ES-I3 (cell line): ENCODE measurements at regions not wholly inside any gene's neighbourhood (a gene's known extent, or its start where the extent isn't known, plus 50 kb on each side); places are given as distances from the start of the nearest gene placed in this dataset.
"Not testable (repeated sequence)": the region's sequence is repeated elsewhere in the genome, so short reads cannot be mapped to it uniquely, and the experiment has no call there.

Experiments used
- H3K36me3 ChIP-seq: 2 replicates; pipeline ENCODE4 v1.6.1; 2013; ENCODE audit warnings: mild to moderate bottlenecking, low read length, control low read depth, moderate library complexity; ENCODE audit not compliant: insufficient read depth
- H3K4me1 ChIP-seq: 2 replicates; pipeline ENCODE4 v1.6.1; 2013; ENCODE audit warnings: mild to moderate bottlenecking, control low read depth, low read length; ENCODE audit not compliant: insufficient read depth
- H3K9ac ChIP-seq: 2 replicates; pipeline ENCODE4 v1.6.1; 2013; ENCODE audit warnings: low read depth, mild to moderate bottlenecking, low read length, moderate library complexity
- H3K9me3 ChIP-seq: 2 replicates; pipeline ENCODE4 v1.6.1; 2013; ENCODE audit warnings: mild to moderate bottlenecking, low read length, moderate library complexity; ENCODE audit not compliant: control insufficient read depth, insufficient read depth

GRCh38 chr2:21790311-21790710 lies 666.5 kb downstream of the TDRD15 start:
- not testable (repeated sequence) for H3K9ac ChIP-seq, H3K9me3 ChIP-seq, H3K36me3 ChIP-seq, H3K4me1 ChIP-seq

- no peaks in the 10 kb centered on the region for H3K36me3 ChIP-seq
- no peaks in the 10 kb centered on the region for H3K9me3 ChIP-seq
- no peak overlapping the region for H3K9ac ChIP-seq
- no peaks in the 10 kb centered on the region for H3K4me1 ChIP-seq
Observed at GRCh38 chr2:21792571-21792970, 668.8 kb downstream of the TDRD15 start.

DNA sequence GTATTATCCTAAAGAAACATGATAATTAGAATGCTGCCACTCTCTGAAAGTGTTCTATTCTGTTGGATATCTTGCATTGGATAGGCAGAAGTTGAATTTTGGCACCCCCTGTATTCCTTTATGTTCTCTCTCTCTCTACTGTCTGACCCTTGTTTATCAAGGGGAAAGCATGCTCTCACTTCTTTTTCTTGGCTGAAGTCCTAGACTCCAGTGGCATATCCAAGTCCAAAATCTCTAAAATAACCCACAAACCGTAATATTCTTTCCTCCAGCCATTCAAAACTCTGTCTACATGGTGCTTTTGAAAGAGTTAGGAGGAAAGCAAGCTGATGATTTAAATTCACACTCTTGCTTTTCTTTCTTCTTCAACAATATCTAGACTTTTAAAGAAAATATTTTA lies 669.7 kb downstream of the TDRD15 start:
- no peaks in the 10 kb centered on the region for H3K4me1 ChIP-seq
- H3K36me3 ChIP-seq = no peaks in the 10 kb centered on the region
- H3K9me3 ChIP-seq = no peaks in the 10 kb centered on the region
- H3K9ac ChIP-seq = no peak overlapping the region

DNA sequence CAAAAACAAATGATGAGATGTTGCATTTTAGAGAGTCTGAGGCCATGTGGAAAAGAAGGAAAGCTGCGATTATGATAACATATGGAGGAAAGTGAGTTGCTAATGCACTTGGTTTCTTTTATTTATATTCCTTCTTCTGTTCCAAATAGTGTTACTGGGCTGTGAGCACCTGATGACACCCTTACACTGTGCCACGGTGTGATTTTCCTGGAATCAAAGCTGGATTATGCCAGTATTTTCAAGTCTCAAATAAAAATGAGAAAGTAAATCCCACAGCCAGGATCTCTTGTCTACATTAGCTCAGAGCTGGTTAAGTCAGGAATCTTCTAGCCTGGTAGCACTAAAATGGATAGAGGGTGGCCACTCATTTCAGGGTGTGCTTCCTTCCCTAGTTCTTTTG lies 670.8 kb downstream of the TDRD15 start:
- Histone ChIP-seq H3K36me3 (no peaks in the 10 kb centered on the region), H3K4me1 (no peaks in the 10 kb centered on the region), H3K9ac (no peak overlapping the region), H3K9me3 (no peaks in the 10 kb centered on the region)

- no peak overlapping the region for H3K9ac ChIP-seq
- H3K4me1 ChIP-seq = no peaks in the 10 kb centered on the region
- no peaks in the 10 kb centered on the region for H3K36me3 ChIP-seq
- no peaks in the 10 kb centered on the region for H3K9me3 ChIP-seq
Observed at GRCh38 chr2:21800356-21800755, 676.6 kb downstream of the TDRD15 start.

DNA sequence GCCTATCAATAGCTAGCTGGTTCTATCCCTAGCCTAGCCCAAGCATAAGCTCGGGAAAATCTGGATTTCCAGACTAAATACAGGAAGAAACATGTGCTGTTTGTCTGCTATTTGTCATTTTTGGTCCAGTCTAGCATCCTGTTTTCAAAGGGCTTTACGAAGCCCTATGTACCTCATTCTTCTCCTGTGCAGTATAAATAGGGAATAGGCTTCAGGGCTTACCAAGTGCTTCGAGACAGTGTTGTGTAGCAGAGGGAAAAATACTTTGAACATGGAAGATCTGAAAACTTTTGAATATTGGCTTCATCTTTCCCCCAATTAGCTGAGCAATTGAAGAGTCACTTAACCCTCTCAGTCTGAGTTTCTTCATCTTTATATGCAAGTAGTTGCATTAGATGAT lies 679.8 kb downstream of the TDRD15 start:
- no peaks in the 10 kb centered on the region for H3K9me3 ChIP-seq
- no peaks in the 10 kb centered on the region for H3K36me3 ChIP-seq
- H3K4me1 ChIP-seq = no peaks in the 10 kb centered on the region
- H3K9ac ChIP-seq = no peak overlapping the region

DNA sequence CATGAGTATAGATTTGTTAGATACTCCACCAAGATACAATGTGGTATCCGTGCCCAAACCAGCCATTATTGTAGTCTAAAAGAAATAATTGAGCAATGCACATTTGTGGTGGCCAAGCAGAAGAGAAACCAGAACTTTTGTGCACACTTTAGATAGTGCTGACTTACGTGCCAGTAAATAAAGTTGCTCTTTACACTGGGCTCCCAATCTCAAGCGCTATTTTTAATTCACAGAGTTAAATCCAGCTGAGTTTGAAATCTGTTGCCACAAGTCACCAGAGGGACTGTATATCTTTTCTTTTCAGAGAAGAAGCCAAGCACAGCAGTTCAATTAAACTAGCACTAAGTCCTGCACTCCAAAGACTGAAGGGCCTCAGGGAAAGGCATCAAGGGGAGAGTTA lies 680.4 kb downstream of the TDRD15 start:
- no peak overlapping the region for H3K9ac ChIP-seq
- no peaks in the 10 kb centered on the region for H3K9me3 ChIP-seq
- no peaks in the 10 kb centered on the region for H3K4me1 ChIP-seq
- H3K36me3 ChIP-seq = no peaks in the 10 kb centered on the region

DNA sequence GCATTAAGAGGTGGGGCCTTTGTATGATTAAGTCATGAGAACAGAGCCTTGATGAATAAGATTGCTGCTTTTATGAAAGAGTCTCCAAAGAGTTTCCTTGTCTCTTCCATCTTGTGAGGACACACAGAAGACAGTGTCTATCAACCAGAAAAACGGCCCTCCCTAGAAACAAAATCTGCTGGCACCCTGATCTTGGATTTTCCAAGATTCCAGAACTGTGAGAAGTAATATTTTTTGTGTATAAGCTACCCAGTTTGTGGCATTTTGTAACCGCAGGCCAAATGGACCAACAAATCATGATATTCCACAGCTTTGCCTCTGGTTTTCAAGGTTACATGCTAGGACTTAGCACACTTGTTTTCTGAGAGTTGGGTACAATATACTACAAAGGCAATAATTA lies 687.8 kb downstream of the TDRD15 start:
- Histone ChIP-seq H3K9me3 (no peaks in the 10 kb centered on the region), H3K9ac (no peak overlapping the region), H3K36me3 (no peaks in the 10 kb centered on the region), H3K4me1 (no peaks in the 10 kb centered on the region)

GRCh38 chr2:21812766-21813165 lies 689.0 kb downstream of the TDRD15 start:
- Histone ChIP-seq H3K36me3 (no peaks in the 10 kb centered on the region), H3K4me1 (no peaks in the 10 kb centered on the region), H3K9ac (no peak overlapping the region)

DNA sequence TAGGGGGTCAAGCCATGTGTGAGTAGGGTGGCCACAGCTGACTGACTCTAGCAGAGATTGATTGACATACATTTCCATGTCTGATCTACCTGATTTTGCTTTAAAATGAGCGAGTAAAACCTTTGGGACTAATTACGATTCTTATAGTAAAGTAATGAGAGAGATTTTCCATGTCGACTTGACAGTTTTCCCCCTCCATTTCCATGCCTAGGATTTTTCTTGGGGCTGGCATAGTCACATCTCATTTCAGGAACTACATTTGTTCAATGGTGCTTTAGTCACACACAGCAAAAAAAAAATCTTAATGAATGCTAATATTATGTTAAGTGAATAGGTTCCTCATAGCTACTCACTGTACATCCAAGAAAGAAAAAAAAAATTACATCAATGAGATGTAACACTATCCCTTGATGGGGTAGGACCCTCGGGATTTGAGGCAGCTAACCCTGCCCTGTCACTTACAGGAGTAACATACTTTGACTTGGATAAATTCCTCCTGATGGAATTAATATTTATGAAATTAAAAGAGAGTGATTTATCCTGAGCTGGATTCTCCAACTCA lies 690.9 kb downstream of the TDRD15 start:
- H3K36me3 ChIP-seq = no peaks in the 10 kb centered on the region; the same call in 1 of the 2 replicates
- H3K9me3 ChIP-seq = no peaks in the 10 kb centered on the region
- no peak overlapping the region for H3K9ac ChIP-seq
- H3K4me1 ChIP-seq = 0 out of 2 replicates have a peak, but pooled peaks cover 7% of the 10 kb centered on the region

More at GRCh38 chr2:21812766-21813165, 689.0 kb downstream of the TDRD15 start:
- no peaks in the 10 kb centered on the region for H3K9me3 ChIP-seq

GRCh38 chr2:21818212-21818795 lies 694.5 kb downstream of the TDRD15 start:
- no peak overlapping the region for H3K9ac ChIP-seq
- no peaks in the 10 kb centered on the region for H3K9me3 ChIP-seq
- H3K36me3 ChIP-seq = no peaks in the 10 kb centered on the region; the same call in 1 of the 2 replicates
- peaks cover 18% of the 10 kb centered on the region; the same call in 1 of the 2 replicates for H3K4me1 ChIP-seq

- no peak overlapping the region for H3K9ac ChIP-seq
- H3K9me3 ChIP-seq = no peaks in the 10 kb centered on the region
- peaks cover 18% of the 10 kb centered on the region; the same call in 1 of the 2 replicates for H3K4me1 ChIP-seq
- H3K36me3 ChIP-seq = no peaks in the 10 kb centered on the region; the same call in 1 of the 2 replicates
Observed at GRCh38 chr2:21819454-21819853, 695.7 kb downstream of the TDRD15 start.

- H3K4me1 ChIP-seq = peaks cover 18% of the 10 kb centered on the region; the same call in 1 of the 2 replicates
- H3K9me3 ChIP-seq = no peaks in the 10 kb centered on the region
- H3K36me3 ChIP-seq = no peaks in the 10 kb centered on the region; the same call in 1 of the 2 replicates
- H3K9ac ChIP-seq = no peak overlapping the region
Observed at GRCh38 chr2:21820271-21820670, 696.5 kb downstream of the TDRD15 start.

DNA sequence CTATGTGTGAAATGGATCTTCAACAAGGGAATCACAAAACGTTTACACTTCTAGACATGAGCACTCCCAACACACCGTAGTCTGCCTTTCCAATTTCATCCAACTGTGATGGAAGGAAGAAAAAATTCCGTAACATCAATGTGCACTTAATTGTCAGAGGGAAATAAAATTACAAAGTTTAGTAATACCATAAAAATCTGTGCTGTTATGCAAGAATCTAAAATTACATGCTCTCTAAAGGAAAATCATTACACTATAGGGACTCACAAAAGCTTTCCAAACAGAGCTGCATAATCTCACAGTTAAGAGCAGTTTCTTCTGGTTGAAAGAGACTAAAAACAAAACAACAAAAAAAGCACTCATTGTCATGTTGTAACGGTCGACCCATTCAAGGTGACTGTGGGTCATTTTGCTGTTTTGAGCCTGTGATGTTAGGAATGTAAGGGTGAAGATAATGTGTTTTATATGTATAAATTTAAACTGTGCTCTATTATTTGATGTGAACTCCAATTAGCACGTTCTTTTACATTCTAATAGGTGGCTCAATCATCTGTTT lies 698.0 kb downstream of the TDRD15 start:
- peaks cover 18% of the 10 kb centered on the region; the same call in 1 of the 2 replicates for H3K4me1 ChIP-seq
- H3K9me3 ChIP-seq = no peaks in the 10 kb centered on the region
- H3K36me3 ChIP-seq = no peaks in the 10 kb centered on the region; the same call in 1 of the 2 replicates
- H3K9ac ChIP-seq = no peak overlapping the region

DNA sequence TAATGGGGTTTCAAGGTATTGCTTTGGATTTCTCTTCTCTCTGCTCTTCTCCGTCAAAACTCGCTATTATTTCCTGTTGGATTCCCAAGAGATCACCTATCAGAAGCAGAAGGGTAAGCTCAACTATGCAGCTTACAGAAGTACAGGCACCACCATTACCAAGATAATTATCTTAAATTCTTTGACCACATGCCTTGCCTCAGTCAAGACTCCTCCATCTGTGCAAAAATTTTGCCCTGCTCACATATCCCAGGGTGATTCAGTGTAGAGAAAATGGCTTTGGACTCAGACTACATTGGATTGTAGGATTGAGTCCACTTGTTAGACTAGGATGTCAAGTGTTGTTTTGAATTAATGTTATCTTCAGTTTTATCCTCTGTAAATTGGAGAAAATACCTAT lies 698.7 kb downstream of the TDRD15 start:
- no peak overlapping the region for H3K9ac ChIP-seq
- no peaks in the 10 kb centered on the region; the same call in 1 of the 2 replicates for H3K36me3 ChIP-seq
- H3K9me3 ChIP-seq = no peaks in the 10 kb centered on the region
- peaks cover 18% of the 10 kb centered on the region; the same call in 1 of the 2 replicates for H3K4me1 ChIP-seq
